Prostate gland (tissue), 2 donors: ENCODE measurements at regions not wholly inside any gene's neighbourhood (a gene's known extent, or its start where the extent isn't known, plus 50 kb on each side); places are given as distances from the start of the nearest gene placed in this dataset.

Experiments
- DNase-seq: peaks from one replicate; pipeline ENCODE4 v3.0.0-alpha.2; 2019; ENCODE audit warnings: low spot score
- H3K27ac ChIP-seq, 2 donors: fragments of 200-600 bp; sonication (generic); 2 replicates each; pipeline ENCODE4 v1.5.1; 2017 to 2019
- H3K27me3 ChIP-seq: fragments of 200-600 bp; sonication (generic); replicated peaks from 2 replicates; pipeline ENCODE4 v1.5.1; 2019; ENCODE audit not compliant: insufficient read depth
- H3K36me3 ChIP-seq, 2 donors: fragments of 200-600 bp; sonication (generic); 1 replicate in 1 of 2; 2 replicates in 1 of 2; pipeline versions ENCODE4 v1.5.1 to v1.8.1; 2017 to 2019
- H3K4me1 ChIP-seq: fragments of 200-600 bp; sonication (generic); replicated peaks from 2 replicates; pipeline ENCODE4 v1.5.1; 2019
- H3K4me3 ChIP-seq, 2 donors: fragments of 200-600 bp; sonication (generic); 2 replicates each; pipeline ENCODE4 v1.5.1; 2017 to 2019
- H3K9me3 ChIP-seq: fragments of 200-600 bp; sonication (generic); 2 replicates; pipeline ENCODE4 v1.5.1; 2017
- POLR2A ChIP-seq: fragments of 450-650 bp; IDR thresholded peaks from one replicate; pipeline ENCODE4 v1.6.1; 2016; ENCODE audit warnings: antibody characterized with exemption, mild to moderate bottlenecking
- POLR2AphosphoS5 ChIP-seq: sonication (generic); formaldehyde crosslinking; IDR thresholded peaks from one replicate; pipeline ENCODE4 v1.6.1; 2017; ENCODE audit warnings: antibody characterized with exemption
- WGBS: methylation state at CpG from one replicate; pipeline ENCODE4 v1.1.5; 2018; 5-methylcytosine and 5-hydroxymethylcytosine counted together
- intact Hi-C: fragments of 100-400 bp; cut with DNase I; formaldehyde crosslinking; loops from one replicate; pipeline ENCODE4 v1.14.2; 2022
- TF ChIP-seq, protein P1 (sequence below), 4 experiments: fragments of 200-600 bp in 2 of 4; fragments of 450-650 bp in 2 of 4; sonication (generic) in 2 of 4; IDR thresholded peaks; 1 replicate in 3 of 4; 2 replicates in 1 of 4; pipeline ENCODE4 v1.5.1; 2016 to 2019; ENCODE audit warnings: antibody characterized with exemption in 4 of 4, mild to moderate bottlenecking in 2 of 4, moderate library complexity in 2 of 4

DNA sequence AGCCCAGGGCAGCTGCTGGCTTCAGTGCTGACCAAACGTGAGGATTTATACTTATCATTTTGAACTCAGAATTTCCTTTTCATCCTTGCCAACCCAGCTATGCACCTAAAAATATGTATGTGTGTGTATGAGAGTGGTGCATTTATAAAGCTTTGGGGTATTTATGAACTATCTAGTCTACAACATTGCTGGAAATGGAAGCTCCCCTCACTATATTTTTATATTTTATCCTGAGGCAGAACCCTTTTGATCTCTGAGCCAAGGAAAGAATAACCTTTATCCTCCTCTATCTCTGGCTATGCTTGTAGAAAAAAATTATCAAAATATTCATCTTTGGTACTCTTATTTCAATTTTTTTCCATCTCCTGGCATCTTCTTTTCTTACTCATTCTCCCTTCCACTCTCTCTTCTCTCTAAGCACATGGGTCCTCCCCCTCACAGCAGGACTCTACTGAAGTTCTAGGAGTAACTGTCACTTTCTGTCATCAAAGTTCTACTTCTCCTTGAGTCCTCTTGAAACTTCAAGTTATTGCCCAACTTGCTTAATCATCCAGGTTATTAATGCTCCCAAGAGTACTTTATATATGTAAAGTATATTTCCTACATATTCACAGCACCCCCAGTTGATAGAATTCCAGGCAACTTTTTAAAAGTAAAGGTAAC is 190.9 kb downstream of the HINT1 start:
- Histone ChIP-seq H3K36me3 (no peaks in the 10 kb centered on the region), H3K4me1 (no peaks in the 10 kb centered on the region)
- 32% methylated on average over 1 of the region's 1 CpG for WGBS

DNA sequence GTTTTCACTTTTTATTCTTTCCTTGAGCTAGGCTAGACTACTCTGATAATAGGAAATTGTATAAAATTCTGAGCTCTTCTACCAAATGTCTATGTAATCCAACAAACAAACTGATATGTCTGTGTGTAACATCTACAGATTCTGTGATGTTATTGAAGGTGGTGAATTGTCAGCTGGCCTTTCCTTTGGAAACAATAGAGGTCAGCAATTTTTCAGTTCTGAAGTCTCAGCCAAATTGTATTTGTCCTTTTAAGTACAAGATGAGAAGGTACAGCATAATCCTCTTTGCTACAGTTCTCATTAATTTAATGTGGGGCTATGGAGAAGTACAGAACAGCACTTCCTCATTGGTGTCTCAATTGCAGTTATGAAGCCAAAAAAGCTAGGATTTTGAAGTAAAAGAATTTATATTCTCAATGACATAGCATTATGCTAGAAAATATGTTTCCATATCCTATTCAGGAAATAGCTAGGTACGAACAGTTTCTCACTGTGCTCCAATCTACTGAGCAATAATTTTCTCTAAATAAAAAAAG is 198.0 kb downstream of the HINT1 start:
- Histone ChIP-seq H3K4me1 (no peaks in the 10 kb centered on the region), H3K27ac (no peak overlapping the region), H3K27me3 (no peaks in the 10 kb centered on the region), H3K4me3 (no peak overlapping the region), H3K9me3 (no peaks in the 10 kb centered on the region), H3K36me3 (no peaks in the 10 kb centered on the region)
- DNase-seq = no peak
- WGBS = 41% methylated on average over 1 of the region's 1 CpG
- TF ChIP-seq, protein P1, sequence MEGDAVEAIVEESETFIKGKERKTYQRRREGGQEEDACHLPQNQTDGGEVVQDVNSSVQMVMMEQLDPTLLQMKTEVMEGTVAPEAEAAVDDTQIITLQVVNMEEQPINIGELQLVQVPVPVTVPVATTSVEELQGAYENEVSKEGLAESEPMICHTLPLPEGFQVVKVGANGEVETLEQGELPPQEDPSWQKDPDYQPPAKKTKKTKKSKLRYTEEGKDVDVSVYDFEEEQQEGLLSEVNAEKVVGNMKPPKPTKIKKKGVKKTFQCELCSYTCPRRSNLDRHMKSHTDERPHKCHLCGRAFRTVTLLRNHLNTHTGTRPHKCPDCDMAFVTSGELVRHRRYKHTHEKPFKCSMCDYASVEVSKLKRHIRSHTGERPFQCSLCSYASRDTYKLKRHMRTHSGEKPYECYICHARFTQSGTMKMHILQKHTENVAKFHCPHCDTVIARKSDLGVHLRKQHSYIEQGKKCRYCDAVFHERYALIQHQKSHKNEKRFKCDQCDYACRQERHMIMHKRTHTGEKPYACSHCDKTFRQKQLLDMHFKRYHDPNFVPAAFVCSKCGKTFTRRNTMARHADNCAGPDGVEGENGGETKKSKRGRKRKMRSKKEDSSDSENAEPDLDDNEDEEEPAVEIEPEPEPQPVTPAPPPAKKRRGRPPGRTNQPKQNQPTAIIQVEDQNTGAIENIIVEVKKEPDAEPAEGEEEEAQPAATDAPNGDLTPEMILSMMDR (IDR thresholded peaks at IDR 0.05) = no peak
- TF ChIP-seq POLR2AphosphoS5 (no peak), POLR2A (no peak)
- intact Hi-C loops = no loop called here

More for the DNA sequence above, 190.9 kb downstream of the HINT1 start:
- Histone ChIP-seq H3K4me3 (no peak overlapping the region), H3K27ac (no peak overlapping the region), H3K9me3 (no peaks in the 10 kb centered on the region), H3K27me3 (no peaks in the 10 kb centered on the region)
- intact Hi-C loops = no loop called here
- no peak for DNase-seq
- TF ChIP-seq POLR2AphosphoS5 = no peak
- no peak for TF ChIP-seq POLR2A
- TF ChIP-seq, protein P1 (IDR thresholded peaks at IDR 0.05) = no peak

DNA sequence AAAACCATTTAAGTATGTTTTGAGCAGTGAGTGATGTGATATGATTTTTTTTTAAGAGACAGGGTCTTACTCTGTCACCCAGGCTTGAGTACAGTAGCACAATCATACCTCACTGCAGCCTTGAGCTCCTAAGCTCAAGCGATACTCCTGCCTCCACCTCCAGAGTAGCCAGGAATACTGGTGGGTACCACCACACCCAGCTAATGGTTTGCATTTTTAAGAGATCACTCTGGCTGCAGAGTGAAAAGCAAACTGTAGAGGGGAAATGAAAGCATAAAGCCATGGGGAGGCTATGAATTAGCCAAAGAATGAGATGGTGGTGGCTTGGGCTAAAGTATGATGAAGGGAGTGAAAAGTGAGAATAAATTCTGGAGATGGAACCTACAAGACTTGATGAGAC is 199.1 kb downstream of the HINT1 start:
- no peaks in the 10 kb centered on the region for H3K4me1 ChIP-seq
- no peaks in the 10 kb centered on the region for H3K36me3 ChIP-seq
- 94% methylated on average over 1 of the region's 1 CpG for WGBS
- H3K9me3 ChIP-seq = no peaks in the 10 kb centered on the region
- intact Hi-C loops = no loop called here
- H3K27me3 ChIP-seq = no peaks in the 10 kb centered on the region
- no peak overlapping the region for H3K27ac ChIP-seq
- H3K4me3 ChIP-seq = no peak overlapping the region
- TF ChIP-seq, protein P1 (IDR thresholded peaks at IDR 0.05) = no peak
- TF ChIP-seq POLR2AphosphoS5 (no peak), POLR2A (no peak)
- DNase-seq = no peak

DNA sequence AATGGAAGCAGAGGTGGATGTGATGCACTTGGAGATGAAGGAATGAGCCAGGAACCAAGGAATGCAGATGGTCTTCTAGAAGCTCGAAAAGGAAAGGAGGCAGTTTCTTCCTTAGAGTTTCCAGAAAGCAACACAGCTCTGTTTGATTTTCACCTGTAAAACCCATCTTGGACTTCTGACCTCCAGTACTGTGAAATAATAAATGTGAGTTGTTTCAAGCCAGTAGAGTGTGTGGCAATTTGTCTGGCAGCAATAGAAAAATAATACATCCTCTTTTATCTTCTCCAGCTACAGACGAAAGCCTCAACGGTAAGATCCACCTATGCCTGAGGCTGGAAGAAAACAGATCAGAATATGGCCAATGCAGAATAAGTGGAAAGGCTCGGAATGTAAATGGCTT is 199.7 kb downstream of the HINT1 start:
- DNase-seq = no peak
- H3K27ac ChIP-seq = no peak overlapping the region
- TF ChIP-seq POLR2AphosphoS5 = no peak
- TF ChIP-seq POLR2A = no peak
- H3K4me1 ChIP-seq = no peaks in the 10 kb centered on the region
- no peaks in the 10 kb centered on the region for H3K27me3 ChIP-seq
- no peaks in the 10 kb centered on the region for H3K9me3 ChIP-seq
- no peak overlapping the region for H3K4me3 ChIP-seq
- H3K36me3 ChIP-seq = no peaks in the 10 kb centered on the region
- intact Hi-C loops = no loop called here
- 84% methylated on average over 4 of the region's 4 CpGs for WGBS

DNA sequence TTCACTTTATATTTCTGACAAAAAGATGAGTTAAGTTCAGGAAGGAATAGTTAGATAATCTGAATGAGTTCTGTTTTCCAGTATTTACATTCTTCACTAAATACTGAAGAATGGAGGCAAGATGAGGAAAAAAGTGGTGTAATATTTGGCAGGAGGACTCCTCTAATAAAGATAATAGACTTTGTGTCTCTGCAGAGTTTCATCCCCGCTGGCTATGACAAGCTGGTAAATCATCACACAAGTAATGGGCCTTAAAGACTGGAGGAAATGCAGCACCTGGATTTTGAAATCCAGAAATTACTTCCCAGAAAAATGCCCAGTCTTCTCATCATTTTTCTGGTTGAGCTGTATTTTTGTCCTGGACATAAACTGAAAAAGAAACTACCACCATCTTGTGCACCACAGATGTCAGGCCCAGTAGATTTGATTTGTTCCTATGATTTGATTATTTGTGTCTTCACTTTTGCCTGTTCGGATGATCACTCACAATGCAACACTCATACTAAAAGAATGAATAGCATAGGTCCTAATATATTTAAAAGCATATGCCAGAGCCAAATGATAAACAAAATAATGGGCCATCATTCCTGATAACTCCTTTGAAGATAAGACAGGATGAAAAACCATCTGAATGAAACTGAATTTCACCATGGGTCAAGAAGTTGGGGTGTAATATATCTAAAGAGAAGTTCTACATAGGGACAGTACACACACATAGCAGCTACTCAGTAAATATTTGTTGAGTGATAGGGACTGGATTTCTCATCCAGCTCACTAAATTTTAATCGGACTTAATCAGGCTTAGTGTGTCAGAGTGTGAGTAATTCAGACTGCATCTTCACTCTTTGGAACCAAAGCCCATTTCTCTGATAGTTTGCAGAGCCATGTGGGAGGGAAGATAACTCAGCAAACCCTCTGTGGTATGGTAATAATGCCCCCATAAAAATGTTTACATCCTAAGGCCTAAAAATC is 200.5 kb downstream of the HINT1 start:
- Histone ChIP-seq H3K9me3 (no peaks in the 10 kb centered on the region), H3K4me3 (no peak overlapping the region), H3K36me3 (no peaks in the 10 kb centered on the region), H3K4me1 (no peaks in the 10 kb centered on the region), H3K27ac (no peak overlapping the region), H3K27me3 (no peaks in the 10 kb centered on the region)
- TF ChIP-seq, protein P1 (IDR thresholded peaks at IDR 0.05) = no peak
- TF ChIP-seq POLR2AphosphoS5 = no peak
- TF ChIP-seq POLR2A = no peak
- DNase-seq = no peak
- WGBS = 65% methylated on average over 3 of the region's 3 CpGs
- intact Hi-C loops = no loop called here
